Endothelial cell (in vitro differentiated cells): ENCODE measurements at regions not wholly inside any gene's neighbourhood (a gene's known extent, or its start where the extent isn't known, plus 50 kb on each side); places are given as distances from the start of the nearest gene placed in this dataset.
A peak's percentile ranks its signal among the peaks of the same experiment; 100 is the strongest.

ENCODE experiments used
- DNase-seq: peaks from one replicate; pipeline ENCODE4 v3.0.0; 2021; ENCODE audit warnings: low spot score
- H3K27ac Mint-ChIP-seq: one replicate; pipeline ENCODE4 v1.8.0; 2021; ENCODE audit warnings: mixed read lengths, inconsistent platforms; ENCODE audit not compliant: unreplicated experiment
- H3K27me3 Mint-ChIP-seq: one replicate; pipeline ENCODE4 v1.8.0; 2021; ENCODE audit warnings: mild to moderate bottlenecking, moderate library complexity, mixed read lengths, inconsistent platforms; ENCODE audit not compliant: unreplicated experiment
- H3K36me3 Mint-ChIP-seq: one replicate; pipeline ENCODE4 v1.8.0; 2021; ENCODE audit warnings: mild to moderate bottlenecking, low read depth, mixed read lengths, inconsistent platforms; ENCODE audit not compliant: unreplicated experiment
- H3K4me1 Mint-ChIP-seq: one replicate; pipeline ENCODE4 v1.8.0; 2021; ENCODE audit warnings: mild to moderate bottlenecking, mixed read lengths, inconsistent platforms; ENCODE audit not compliant: unreplicated experiment
- H3K4me3 Mint-ChIP-seq: one replicate; pipeline ENCODE4 v1.8.0; 2021; ENCODE audit warnings: mild to moderate bottlenecking, mixed read lengths, inconsistent platforms; ENCODE audit not compliant: unreplicated experiment
- H3K9me3 Mint-ChIP-seq: one replicate; pipeline ENCODE4 v1.8.0; 2021; ENCODE audit warnings: mixed read lengths, inconsistent platforms; ENCODE audit not compliant: unreplicated experiment
- CTCF ChIP-seq: fragments of 200-600 bp; sonication (generic); IDR thresholded peaks from one replicate; pipeline ENCODE4 v1.5.0; 2021; ENCODE audit warnings: antibody characterized with exemption; ENCODE audit not compliant: unreplicated experiment

- DNase-seq: no peak
- no peak overlapping the region for H3K27ac Mint-ChIP-seq
- H3K36me3 Mint-ChIP-seq: no peaks in the 10 kb centered on the region
- no peaks in the 10 kb centered on the region for H3K9me3 Mint-ChIP-seq
- no peak for TF ChIP-seq CTCF
- no peaks in the 10 kb centered on the region for H3K27me3 Mint-ChIP-seq
- H3K4me1 Mint-ChIP-seq: no peaks in the 10 kb centered on the region
- H3K4me3 Mint-ChIP-seq: no peak overlapping the region
Observed at GRCh38 chr14:62101673-62102348, 339.6 kb downstream of the SNAPC1 start.

GRCh38 chr14:62102349-62102725 is 340.1 kb downstream of the SNAPC1 start:
- H3K36me3 Mint-ChIP-seq: no peaks in the 10 kb centered on the region
- TF ChIP-seq CTCF: no peak
- no peaks in the 10 kb centered on the region for H3K4me1 Mint-ChIP-seq
- DNase-seq: no peak
- no peak overlapping the region for H3K27ac Mint-ChIP-seq
- H3K9me3 Mint-ChIP-seq: no peaks in the 10 kb centered on the region
- H3K4me3 Mint-ChIP-seq: no peak overlapping the region
- H3K27me3 Mint-ChIP-seq: no peaks in the 10 kb centered on the region

GRCh38 chr14:62103464-62103863 is 341.2 kb downstream of the SNAPC1 start:
- Mint-ChIP-seq H3K27me3 (no peaks in the 10 kb centered on the region), H3K36me3 (no peaks in the 10 kb centered on the region), H3K27ac (no peak overlapping the region), H3K4me1 (no peaks in the 10 kb centered on the region), H3K4me3 (no peak overlapping the region), H3K9me3 (no peaks in the 10 kb centered on the region)
- TF ChIP-seq CTCF: no peak
- no peak for DNase-seq

GRCh38 chr14:62110941-62111340 is 348.7 kb downstream of the SNAPC1 start:
- Mint-ChIP-seq H3K4me1 (no peaks in the 10 kb centered on the region), H3K36me3 (no peaks in the 10 kb centered on the region), H3K27ac (no peak overlapping the region), H3K9me3 (no peaks in the 10 kb centered on the region), H3K4me3 (no peak overlapping the region), H3K27me3 (no peaks in the 10 kb centered on the region)
- no peak for DNase-seq
- TF ChIP-seq CTCF: no peak

- peak; percentile 10 for TF ChIP-seq CTCF
- no peaks in the 10 kb centered on the region for H3K9me3 Mint-ChIP-seq
- peaks cover 2% of the 10 kb centered on the region for H3K27me3 Mint-ChIP-seq
- peak; percentile 87 for DNase-seq
- H3K4me1 Mint-ChIP-seq: no peaks in the 10 kb centered on the region
- H3K4me3 Mint-ChIP-seq: peak overlapping the region; percentile 82
- H3K27ac Mint-ChIP-seq: no peak overlapping the region
- no peaks in the 10 kb centered on the region for H3K36me3 Mint-ChIP-seq
Observed at GRCh38 chr14:62117010-62117750, 355.0 kb downstream of the SNAPC1 start.
